GM13977 (cell line): ENCODE measurements at regions not wholly inside any gene's neighbourhood (a gene's known extent, or its start where the extent isn't known, plus 50 kb on each side); places are given as distances from the start of the nearest gene placed in this dataset.
"Not testable (repeated sequence)": the region's sequence is repeated elsewhere in the genome, so short reads cannot be mapped to it uniquely, and the experiment has no call there.

ENCODE experiments used
- DNase-seq: peaks from one replicate; pipeline ENCODE4 v3.0.0; 2012; ENCODE audit warnings: low spot score
- CTCF ChIP-seq: IDR thresholded peaks from 2 replicates; pipeline ENCODE4 v1.5.1; 2012; ENCODE audit warnings: mild to moderate bottlenecking, control low read depth; ENCODE audit not compliant: insufficient read depth; ENCODE audit errors: extremely low read depth, missing control alignments
- in situ Hi-C: fragments of 300-500 bp; cut with MboI; formaldehyde crosslinking; loops from one replicate; pipeline ENCODE4 v1.12.0; 2022; ENCODE audit warnings: low sequenced_read_pairs, low pct_unique_long_range_greater_than_20kb, mixed read lengths, inconsistent platforms; ENCODE audit not compliant: unreplicated experiment

DNA sequence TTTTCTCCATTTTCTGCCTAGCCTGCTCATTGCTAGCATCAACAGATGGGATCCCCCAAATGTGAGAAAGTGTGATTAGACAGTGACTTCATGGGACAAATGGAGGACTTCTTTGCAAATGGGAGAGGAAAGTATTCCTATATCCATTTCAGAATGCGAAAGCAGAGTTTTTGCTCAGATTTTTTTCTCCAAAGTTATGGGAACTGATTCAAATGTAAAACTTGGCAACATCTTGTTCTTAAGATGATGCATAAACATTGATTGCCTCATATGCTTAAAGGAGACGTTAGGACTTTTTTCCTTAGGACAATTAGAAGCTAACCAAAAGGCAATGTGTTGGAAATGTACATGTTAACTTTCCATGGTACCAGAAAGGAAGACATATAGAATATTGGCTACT, 704.3 kb upstream of the ZNF608 start:
- no peak for DNase-seq
- in situ Hi-C loops, result no loop called here

GRCh38 chr5:125451622-125452021, 705.2 kb upstream of the ZNF608 start:
- TF ChIP-seq CTCF, result no peak
- in situ Hi-C loops, result no loop called here
- DNase-seq, result no peak

More for the DNA sequence above, 704.3 kb upstream of the ZNF608 start:
- TF ChIP-seq CTCF, result no peak

- in situ Hi-C loops, result no loop called here
- DNase-seq, result no peak
- no peak for TF ChIP-seq CTCF
These were observed 706.6 kb upstream of the ZNF608 start for GRCh38 chr5:125452991-125453390.

DNA sequence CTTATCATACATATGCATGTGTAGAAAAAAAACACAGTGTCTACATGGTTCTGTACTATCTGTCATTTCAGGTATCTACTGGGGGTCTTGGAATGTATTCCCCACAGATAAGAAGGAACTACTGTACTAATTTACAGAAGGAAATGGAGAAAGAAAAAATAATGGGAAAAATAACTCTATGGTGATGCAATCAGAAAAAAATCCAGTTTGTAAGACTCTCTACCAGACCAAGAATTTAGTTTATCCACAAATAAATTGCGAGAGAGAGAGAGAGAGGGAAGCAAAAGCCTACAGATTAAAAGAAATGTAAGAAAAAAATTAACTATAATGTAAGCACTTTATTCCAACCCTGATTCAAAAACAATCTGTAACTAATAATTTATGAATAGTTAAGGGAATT, 708.6 kb upstream of the ZNF608 start:
- no peak for DNase-seq
- TF ChIP-seq CTCF, result no peak
- in situ Hi-C loops, result no loop called here

DNA sequence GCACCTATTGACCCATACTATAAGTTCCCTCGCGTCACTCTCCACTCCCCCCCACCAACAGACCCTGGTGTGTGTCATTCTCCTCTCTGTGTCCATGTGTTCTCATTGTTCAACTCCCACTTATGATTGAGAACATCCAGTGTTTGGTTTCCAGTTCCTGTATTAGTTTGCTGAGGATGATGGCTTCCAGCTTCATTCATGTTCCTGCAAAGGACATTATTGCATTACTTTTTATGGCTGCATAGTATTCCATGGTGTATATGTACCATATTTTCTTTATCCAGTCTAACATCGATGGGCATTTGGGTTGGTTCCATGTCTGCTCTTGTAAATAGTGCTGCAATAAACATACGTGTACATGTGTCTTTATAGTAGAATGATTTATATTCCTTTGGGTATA, 709.6 kb upstream of the ZNF608 start:
- DNase-seq, in situ Hi-C loops: not testable (repeated sequence)

GRCh38 chr5:125457617-125458016, 711.2 kb upstream of the ZNF608 start:
- in situ Hi-C loops, result no loop called here
- DNase-seq, result no peak
- TF ChIP-seq CTCF, result no peak

DNA sequence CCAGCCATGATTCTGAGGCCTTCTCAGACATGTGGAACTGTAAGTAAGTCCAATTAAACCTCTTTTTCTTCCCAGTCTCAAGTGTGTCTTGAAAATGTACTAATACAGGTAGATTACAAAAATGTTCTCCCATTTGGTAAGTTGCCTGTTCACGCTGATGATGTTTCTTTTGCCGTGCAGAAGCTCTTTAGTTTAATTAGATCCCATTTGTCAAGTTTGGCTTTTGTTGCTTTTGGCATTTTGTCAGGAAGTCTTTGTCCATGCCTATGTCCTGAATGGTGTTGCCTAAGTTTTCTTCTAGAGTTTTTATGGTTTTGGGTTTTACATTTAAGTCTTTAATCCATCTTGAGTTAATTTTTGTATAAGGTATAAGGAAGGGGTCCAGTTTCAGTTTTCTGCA, 712.5 kb upstream of the ZNF608 start:
- DNase-seq, in situ Hi-C loops: not testable (repeated sequence)

DNA sequence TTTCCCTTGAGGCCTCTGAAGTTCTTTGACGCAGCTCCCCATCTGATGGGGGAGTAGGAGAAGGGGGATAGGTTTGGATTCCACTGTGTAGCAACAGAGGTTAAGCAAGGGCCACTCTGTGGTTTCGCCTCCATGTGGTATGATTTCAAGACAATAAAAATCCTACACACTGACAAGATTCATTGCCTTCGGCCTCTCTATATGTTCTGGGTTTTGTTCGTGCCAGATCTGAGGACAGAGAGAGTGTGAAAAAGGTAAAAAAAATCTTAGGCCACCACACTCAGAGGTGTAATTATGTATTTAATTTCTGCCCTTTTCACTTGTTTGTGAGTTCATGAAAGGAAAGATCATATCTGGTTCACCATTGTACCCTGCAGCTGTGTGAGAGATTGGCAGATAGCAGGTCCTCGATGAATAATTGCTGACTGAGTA, 715.2 kb upstream of the ZNF608 start:
- TF ChIP-seq CTCF, result no peak
- in situ Hi-C loops, result no loop called here
- DNase-seq, result no peak
